Keratinocyte (primary cell): ENCODE measurements at regions not wholly inside any gene's neighbourhood (a gene's known extent, or its start where the extent isn't known, plus 50 kb on each side); places are given as distances from the start of the nearest gene placed in this dataset.
A peak's percentile ranks its signal among the peaks of the same experiment; 100 is the strongest.

Experiments
- DNase-seq: peaks from one replicate; pipeline ENCODE4 v3.0.0-alpha.2; 2011; ENCODE audit warnings: low read depth, missing footprints, low spot score
- FAIRE-seq: peaks from 2 replicates; lab custom pipeline; 2011; peaks lifted over from hg19 to GRCh38; lab: Jason Lieb, UNC
- H2AFZ ChIP-seq: 2 replicates; pipeline ENCODE4 v1.6.0; 2012; ENCODE audit warnings: low read length, control low read depth, inconsistent platforms; ENCODE audit not compliant: control insufficient read depth
- H3K27ac ChIP-seq: 2 replicates; pipeline ENCODE4 v1.5.1; 2011; ENCODE audit warnings: low read length; ENCODE audit not compliant: control insufficient read depth, insufficient read depth
- H3K27me3 ChIP-seq: 3 replicates; pipeline ENCODE4 v1.6.0; 2011; ENCODE audit warnings: low read length; ENCODE audit not compliant: control insufficient read depth, insufficient read depth; ENCODE audit errors: extremely low read depth
- H3K36me3 ChIP-seq, 2 experiments: 2 replicates in 1 of 2; 3 replicates in 1 of 2; pipeline ENCODE4 v1.5.1; 2011; ENCODE audit warnings: low read length in 2 of 2, mild to moderate bottlenecking in 1 of 2; ENCODE audit not compliant: control insufficient read depth in 2 of 2, insufficient read depth in 2 of 2; ENCODE audit errors: extremely low read depth in 1 of 2
- H3K4me1 ChIP-seq: 3 replicates; pipeline ENCODE4 v1.5.1; 2011; ENCODE audit warnings: low read length; ENCODE audit not compliant: control insufficient read depth, insufficient read depth; ENCODE audit errors: extremely low read depth
- H3K4me2 ChIP-seq: 3 replicates; pipeline ENCODE4 v1.6.0; 2011; ENCODE audit warnings: low read depth, low read length; ENCODE audit not compliant: control insufficient read depth, insufficient read depth; ENCODE audit errors: extremely low read depth
- H3K4me3 ChIP-seq, 3 experiments: fragments of 200-600 bp in 1 of 3; sonication (generic) in 1 of 3; 2 replicates in 2 of 3; 3 replicates in 1 of 3; pipeline ENCODE4 v1.5.1; 2011 to 2016; ENCODE audit warnings: low read length in 3 of 3, mild to moderate bottlenecking in 3 of 3, control low read depth in 2 of 3, inconsistent platforms in 1 of 3, low read depth in 1 of 3, mixed read lengths in 1 of 3, mixed run types in 1 of 3, moderate library complexity in 1 of 3; ENCODE audit not compliant: control insufficient read depth in 2 of 3, insufficient read depth in 2 of 3; ENCODE audit errors: extremely low read depth in 1 of 3
- H3K79me2 ChIP-seq: 2 replicates; pipeline ENCODE4 v1.6.0; 2012; ENCODE audit warnings: low read length; ENCODE audit not compliant: control insufficient read depth, insufficient read depth
- H3K9ac ChIP-seq: 3 replicates; pipeline ENCODE4 v1.6.0; 2011; ENCODE audit warnings: low read length; ENCODE audit not compliant: control insufficient read depth, insufficient read depth; ENCODE audit errors: extremely low read depth
- H3K9me1 ChIP-seq: 3 replicates; pipeline ENCODE4 v1.6.0; 2011; ENCODE audit warnings: low read length; ENCODE audit not compliant: control insufficient read depth, insufficient read depth; ENCODE audit errors: extremely low read depth
- H3K9me3 ChIP-seq: 2 replicates; pipeline ENCODE4 v1.5.1; 2012; ENCODE audit warnings: low read depth, low read length; ENCODE audit not compliant: control insufficient read depth
- H4K20me1 ChIP-seq: 3 replicates; pipeline ENCODE4 v1.6.0; 2011; ENCODE audit warnings: low read length; ENCODE audit not compliant: control insufficient read depth, insufficient read depth; ENCODE audit errors: extremely low read depth
- EZH2 ChIP-seq: IDR thresholded peaks from one replicate; pipeline ENCODE4 v1.6.1; 2012; ENCODE audit warnings: inconsistent platforms, mild to moderate bottlenecking, low read length, moderate library complexity
- dilution Hi-C: fragments of 300-500 bp; cut with MboI; formaldehyde crosslinking; loops from one replicate; pipeline ENCODE4 v1.7.0; 2020; ENCODE audit warnings: low sequenced_read_pairs; ENCODE audit not compliant: extremely low pct_ligation_motif_present
- TF ChIP-seq, protein P1 (sequence below), 3 experiments: IDR thresholded peaks in 1 of 3; conservative IDR thresholded peaks in 1 of 3; optimal IDR thresholded peaks in 1 of 3; 2 replicates in 2 of 3; 3 replicates in 1 of 3; pipeline versions ENCODE3 to v1.5.1; 2011; ENCODE audit warnings: low read length in 3 of 3, mild to moderate bottlenecking in 3 of 3, moderate library complexity in 2 of 3, control low read depth in 1 of 3, inconsistent platforms in 1 of 3; ENCODE audit not compliant: insufficient read depth in 2 of 3; ENCODE audit errors: extremely low read depth in 1 of 3

DNA sequence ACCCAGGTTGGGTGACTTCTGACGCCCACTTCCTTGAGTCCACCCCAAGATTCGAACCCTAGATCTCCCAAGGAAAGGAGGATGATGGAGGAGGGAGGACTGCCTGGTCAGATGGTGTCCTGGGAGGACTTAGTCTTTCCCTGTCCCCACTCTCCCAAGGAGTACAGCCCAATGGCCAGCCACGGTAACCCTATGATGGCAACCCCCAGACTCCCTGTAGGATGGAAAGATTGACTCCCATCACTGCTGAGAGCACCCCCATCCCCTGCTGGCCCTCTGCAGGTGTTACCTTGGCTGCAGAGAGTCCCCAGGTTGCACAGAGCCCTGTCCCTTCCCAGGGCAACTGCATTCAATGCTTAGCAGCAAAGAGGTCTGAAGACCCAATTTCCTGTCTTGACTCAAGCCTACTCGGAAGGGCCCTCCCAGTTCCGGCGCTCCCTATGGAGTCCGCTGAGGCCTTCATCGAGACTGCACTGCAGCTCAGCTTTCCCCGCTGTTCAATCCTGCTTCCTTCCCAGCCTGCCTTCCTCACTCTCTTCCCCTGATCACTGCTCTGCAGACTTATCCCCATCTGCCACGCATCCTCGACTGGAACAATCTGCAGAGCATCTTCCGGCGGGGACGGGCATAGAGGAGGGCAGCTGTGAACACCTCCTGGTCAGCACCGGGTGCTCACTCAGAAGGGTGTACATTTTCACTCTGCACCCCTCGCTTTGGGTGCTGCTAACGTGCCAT, 50.8 kb upstream of the OCM2 start:
- Histone ChIP-seq H4K20me1 (no peaks in the 10 kb centered on the region), H3K79me2 (no peaks in the 10 kb centered on the region), H3K9me3 (no peaks in the 10 kb centered on the region), H3K9me1 (no peaks in the 10 kb centered on the region), H3K36me3 (no peaks in the 10 kb centered on the region), H3K4me2 (no peak overlapping the region), H3K27ac (no peak overlapping the region), H3K4me3 (no peak overlapping the region), H3K27me3 (no peaks in the 10 kb centered on the region), H2AFZ (no peak overlapping the region), H3K9ac (no peak overlapping the region), H3K4me1 (no peaks in the 10 kb centered on the region)
- TF ChIP-seq, protein P1, sequence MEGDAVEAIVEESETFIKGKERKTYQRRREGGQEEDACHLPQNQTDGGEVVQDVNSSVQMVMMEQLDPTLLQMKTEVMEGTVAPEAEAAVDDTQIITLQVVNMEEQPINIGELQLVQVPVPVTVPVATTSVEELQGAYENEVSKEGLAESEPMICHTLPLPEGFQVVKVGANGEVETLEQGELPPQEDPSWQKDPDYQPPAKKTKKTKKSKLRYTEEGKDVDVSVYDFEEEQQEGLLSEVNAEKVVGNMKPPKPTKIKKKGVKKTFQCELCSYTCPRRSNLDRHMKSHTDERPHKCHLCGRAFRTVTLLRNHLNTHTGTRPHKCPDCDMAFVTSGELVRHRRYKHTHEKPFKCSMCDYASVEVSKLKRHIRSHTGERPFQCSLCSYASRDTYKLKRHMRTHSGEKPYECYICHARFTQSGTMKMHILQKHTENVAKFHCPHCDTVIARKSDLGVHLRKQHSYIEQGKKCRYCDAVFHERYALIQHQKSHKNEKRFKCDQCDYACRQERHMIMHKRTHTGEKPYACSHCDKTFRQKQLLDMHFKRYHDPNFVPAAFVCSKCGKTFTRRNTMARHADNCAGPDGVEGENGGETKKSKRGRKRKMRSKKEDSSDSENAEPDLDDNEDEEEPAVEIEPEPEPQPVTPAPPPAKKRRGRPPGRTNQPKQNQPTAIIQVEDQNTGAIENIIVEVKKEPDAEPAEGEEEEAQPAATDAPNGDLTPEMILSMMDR (optimal IDR thresholded peaks at IDR 0.05 in 1 of 3, IDR thresholded peaks at IDR 0.05 in 1 of 3, conservative IDR thresholded peaks at IDR 0.05 in 1 of 3; ENCODE audit: extremely low read depth in 1 of 3, insufficient read depth in 2 of 3, low read length in 3 of 3), result no peak
- no peak for TF ChIP-seq EZH2
- dilution Hi-C loops, result no loop called here
- no peak for FAIRE-seq
- no peak for DNase-seq

DNA sequence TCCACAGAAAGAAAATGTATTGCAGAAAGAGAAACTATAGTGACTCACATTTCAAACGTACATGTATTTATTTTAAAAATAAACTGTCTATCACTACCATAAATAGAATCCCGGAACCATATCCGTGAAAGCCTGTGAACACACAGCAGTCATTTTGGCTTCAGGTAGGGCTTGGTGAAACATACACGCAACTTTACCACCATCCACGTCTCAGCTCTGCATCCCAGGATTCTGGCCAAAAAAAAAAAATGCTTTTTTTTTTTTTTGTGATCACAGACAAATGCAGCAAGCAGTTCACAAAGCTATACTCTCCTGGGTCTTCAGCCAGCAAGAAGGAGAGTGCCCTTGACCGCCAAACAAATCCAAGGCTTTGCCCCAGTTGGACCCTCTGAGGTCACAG, 56.8 kb upstream of the OCM2 start:
- Histone ChIP-seq H3K27me3 (no peaks in the 10 kb centered on the region), H3K9ac (no peak overlapping the region), H3K27ac (no peak overlapping the region), H3K9me1 (no peaks in the 10 kb centered on the region), H3K79me2 (no peaks in the 10 kb centered on the region), H3K36me3 (no peaks in the 10 kb centered on the region), H3K4me3 (no peak overlapping the region), H4K20me1 (no peaks in the 10 kb centered on the region), H3K9me3 (no peaks in the 10 kb centered on the region), H2AFZ (peak overlapping the region; percentile 20), H3K4me1 (peaks cover 12% of the 10 kb centered on the region), H3K4me2 (no peak overlapping the region)
- TF ChIP-seq EZH2, result no peak
- TF ChIP-seq, protein P1 (optimal IDR thresholded peaks at IDR 0.05 in 1 of 3, IDR thresholded peaks at IDR 0.05 in 1 of 3, conservative IDR thresholded peaks at IDR 0.05 in 1 of 3; ENCODE audit: extremely low read depth in 1 of 3, insufficient read depth in 2 of 3, low read length in 3 of 3), result no peak
- FAIRE-seq, result no peak
- dilution Hi-C loops, result no loop called here
- DNase-seq, result no peak
